Pulmonary artery endothelial cell (primary cell): ENCODE measurements at regions not wholly inside any gene's neighbourhood (a gene's known extent, or its start where the extent isn't known, plus 50 kb on each side); places are given as distances from the start of the nearest gene placed in this dataset.
"Not testable (repeated sequence)": the region's sequence is repeated elsewhere in the genome, so short reads cannot be mapped to it uniquely, and the experiment has no call there.

Experiments used
- DNase-seq: peaks from one replicate; pipeline ENCODE4 v3.0.0-alpha.2; 2011; ENCODE audit warnings: low read depth, low spot score

- no peak for DNase-seq
These were observed 70.1 kb downstream of the ZNF330 start for GRCh38 chr4:141290771-141291170.

- no peak for DNase-seq
These were observed 73.6 kb downstream of the ZNF330 start for GRCh38 chr4:141294306-141294705.

GRCh38 chr4:141301216-141301615 is 80.5 kb downstream of the ZNF330 start:
- no peak for DNase-seq

GRCh38 chr4:141302924-141303323 is 82.2 kb downstream of the ZNF330 start:
- DNase-seq = no peak

GRCh38 chr4:141304346-141304745 is 83.7 kb downstream of the ZNF330 start:
- no peak for DNase-seq

- no peak for DNase-seq
These were observed 85.6 kb downstream of the ZNF330 start for GRCh38 chr4:141306331-141306730.

- peak; percentile 19 for DNase-seq
These were observed 86.6 kb downstream of the ZNF330 start for GRCh38 chr4:141307241-141307689.

GRCh38 chr4:141309874-141310273 is 89.2 kb downstream of the ZNF330 start:
- DNase-seq = no peak

- no peak for DNase-seq
These were observed 90.8 kb downstream of the ZNF330 start for GRCh38 chr4:141311246-141312204.

GRCh38 chr4:141314627-141315026 is 93.9 kb downstream of the ZNF330 start:
- no peak for DNase-seq

- DNase-seq = no peak
These were observed 108.0 kb downstream of the ZNF330 start for GRCh38 chr4:141328560-141329173.

GRCh38 chr4:141329174-141329569 is 108.5 kb downstream of the ZNF330 start:
- DNase-seq = no peak

GRCh38 chr4:141330616-141331015 is 109.9 kb downstream of the ZNF330 start:
- no peak for DNase-seq

- no peak for DNase-seq
These were observed 111.1 kb downstream of the ZNF330 start for GRCh38 chr4:141331534-141332358.

GRCh38 chr4:141332359-141333181 is 111.9 kb downstream of the ZNF330 start:
- not testable (repeated sequence) for DNase-seq

GRCh38 chr4:141333456-141334230 is 112.9 kb downstream of the ZNF330 start:
- DNase-seq = not testable (repeated sequence)

GRCh38 chr4:141335166-141335565 is 114.5 kb downstream of the ZNF330 start:
- no peak for DNase-seq

- DNase-seq = no peak
These were observed 117.5 kb downstream of the ZNF330 start for GRCh38 chr4:141338238-141338637.

GRCh38 chr4:141339391-141339790 is 118.7 kb downstream of the ZNF330 start:
- DNase-seq = no peak

- no peak for DNase-seq
These were observed 119.3 kb downstream of the ZNF330 start for GRCh38 chr4:141339966-141340365.
